Smooth muscle cell (in vitro differentiated cells): ENCODE measurements at regions not wholly inside any gene's neighbourhood (a gene's known extent, or its start where the extent isn't known, plus 50 kb on each side); places are given as distances from the start of the nearest gene placed in this dataset.
A peak's percentile ranks its signal among the peaks of the same experiment; 100 is the strongest.

Experiments used
- DNase-seq: peaks from one replicate; lab custom pipeline; 2025; ENCODE audit not compliant: unreplicated experiment; lab: John Stamatoyannopoulos, UW
- H2AFZ ChIP-seq: fragments of 200-600 bp; sonication (generic); 2 replicates; pipeline ENCODE4 v1.6.0; 2016; ENCODE audit warnings: antibody characterized with exemption, low read depth, mild to moderate bottlenecking
- H3F3A ChIP-seq: fragments of 200-600 bp; sonication (generic); 2 replicates; pipeline ENCODE4 v1.6.0; 2017; ENCODE audit warnings: antibody characterized with exemption, low read depth
- H3K27ac ChIP-seq: fragments of 200-600 bp; sonication (generic); 2 replicates; pipeline ENCODE4 v1.5.1; 2016; ENCODE audit warnings: low read depth, mild to moderate bottlenecking
- H3K27me3 ChIP-seq: fragments of 200-600 bp; sonication (generic); 2 replicates; pipeline ENCODE4 v1.6.1; 2016; ENCODE audit warnings: low read depth, mild to moderate bottlenecking
- H3K36me3 ChIP-seq: fragments of 200-600 bp; sonication (generic); 2 replicates; pipeline ENCODE4 v1.5.1; 2016; ENCODE audit warnings: low read depth
- H3K4me1 ChIP-seq: fragments of 200-600 bp; sonication (generic); 2 replicates; pipeline ENCODE4 v1.5.1; 2016; ENCODE audit warnings: low read depth
- H3K4me2 ChIP-seq: fragments of 200-600 bp; sonication (generic); 2 replicates; pipeline ENCODE4 v1.6.0; 2016; ENCODE audit warnings: mild to moderate bottlenecking
- H3K4me3 ChIP-seq: fragments of 200-600 bp; sonication (generic); 2 replicates; pipeline ENCODE4 v1.5.1; 2016; ENCODE audit warnings: mild to moderate bottlenecking
- H3K79me2 ChIP-seq: fragments of 200-600 bp; sonication (generic); 2 replicates; pipeline ENCODE4 v1.6.0; 2016; ENCODE audit warnings: low read depth, mild to moderate bottlenecking
- H3K9ac ChIP-seq: fragments of 200-600 bp; sonication (generic); 2 replicates; pipeline ENCODE4 v1.6.0; 2016; ENCODE audit warnings: low read depth
- H3K9me3 ChIP-seq: fragments of 200-600 bp; sonication (generic); replicated peaks from 2 replicates; pipeline ENCODE4 v1.5.1; 2016; ENCODE audit warnings: low read depth
- H4K20me1 ChIP-seq: fragments of 200-600 bp; sonication (generic); 2 replicates; pipeline ENCODE4 v1.6.0; 2016; ENCODE audit warnings: low read depth
- CTCF ChIP-seq: fragments of 200-600 bp; sonication (generic); IDR thresholded peaks from 2 replicates; pipeline ENCODE4 v1.5.1; 2017; ENCODE audit warnings: borderline replicate concordance, mild to moderate bottlenecking, antibody characterized with exemption; ENCODE audit not compliant: insufficient read depth, poor library complexity, severe bottlenecking
- WGBS: methylation state at CpG from one replicate; pipeline ENCODE4 v1.1.7; 2016; ENCODE audit warnings: low lambda C conversion rate; 5-methylcytosine and 5-hydroxymethylcytosine counted together

GRCh38 chr4:19386786-19387185 is 864.9 kb upstream of the SLIT2 start:
- no peak overlapping the region for H3K27ac ChIP-seq
- 38% methylated on average over 2 of the region's 2 CpGs for WGBS
- no peaks in the 10 kb centered on the region for H3K27me3 ChIP-seq
- H3K79me2 ChIP-seq = no peaks in the 10 kb centered on the region
- H3K4me2 ChIP-seq = peak overlapping the region; percentile 7
- no peaks in the 10 kb centered on the region for H3K4me1 ChIP-seq
- TF ChIP-seq CTCF = no peak
- no peaks in the 10 kb centered on the region for H3F3A ChIP-seq
- no peak for DNase-seq
- no peak overlapping the region for H3K4me3 ChIP-seq
- H4K20me1 ChIP-seq = no peaks in the 10 kb centered on the region
- no peak overlapping the region for H3K9ac ChIP-seq
- H2AFZ ChIP-seq = no peak overlapping the region
- H3K9me3 ChIP-seq = no peaks in the 10 kb centered on the region
- H3K36me3 ChIP-seq = no peaks in the 10 kb centered on the region

- Histone ChIP-seq H3F3A (no peaks in the 10 kb centered on the region), H3K27me3 (no peaks in the 10 kb centered on the region), H3K9ac (no peak overlapping the region), H3K36me3 (no peaks in the 10 kb centered on the region), H3K4me2 (no peak overlapping the region), H3K79me2 (no peaks in the 10 kb centered on the region), H4K20me1 (no peaks in the 10 kb centered on the region), H3K9me3 (no peaks in the 10 kb centered on the region), H2AFZ (no peak overlapping the region), H3K27ac (no peak overlapping the region), H3K4me3 (no peak overlapping the region), H3K4me1 (no peaks in the 10 kb centered on the region)
- 86% methylated on average over 6 of the region's 6 CpGs for WGBS
- no peak for TF ChIP-seq CTCF
- no peak for DNase-seq
Measured at GRCh38 chr4:19382993-19383756, 868.5 kb upstream of the SLIT2 start.

GRCh38 chr4:19381068-19381467 is 870.6 kb upstream of the SLIT2 start:
- H2AFZ ChIP-seq = no peak overlapping the region
- H3K9ac ChIP-seq = no peak overlapping the region
- H3F3A ChIP-seq = no peaks in the 10 kb centered on the region
- no peak for DNase-seq
- H3K9me3 ChIP-seq = no peaks in the 10 kb centered on the region
- H3K36me3 ChIP-seq = no peaks in the 10 kb centered on the region
- H4K20me1 ChIP-seq = no peaks in the 10 kb centered on the region
- no peak overlapping the region for H3K27ac ChIP-seq
- H3K4me1 ChIP-seq = no peaks in the 10 kb centered on the region
- no peaks in the 10 kb centered on the region for H3K27me3 ChIP-seq
- no peaks in the 10 kb centered on the region for H3K79me2 ChIP-seq
- no peak for TF ChIP-seq CTCF
- no peak overlapping the region for H3K4me3 ChIP-seq
- no peak overlapping the region for H3K4me2 ChIP-seq
- WGBS = 85% methylated on average over 1 of the region's 1 CpG

GRCh38 chr4:19380600-19380999 is 871.1 kb upstream of the SLIT2 start:
- Histone ChIP-seq H3K27me3 (no peaks in the 10 kb centered on the region), H3K4me1 (no peaks in the 10 kb centered on the region), H3K27ac (no peak overlapping the region), H3K4me3 (no peak overlapping the region), H3K9me3 (no peaks in the 10 kb centered on the region), H3K79me2 (no peaks in the 10 kb centered on the region), H3K9ac (no peak overlapping the region), H3K4me2 (no peak overlapping the region), H3F3A (no peaks in the 10 kb centered on the region), H4K20me1 (no peaks in the 10 kb centered on the region), H3K36me3 (no peaks in the 10 kb centered on the region), H2AFZ (no peak overlapping the region)
- DNase-seq = no peak
- no peak for TF ChIP-seq CTCF
- 84% methylated on average over 2 of the region's 2 CpGs for WGBS
